Neural cell (in vitro differentiated cells): ENCODE measurements at regions not wholly inside any gene's neighbourhood (a gene's known extent, or its start where the extent isn't known, plus 50 kb on each side); places are given as distances from the start of the nearest gene placed in this dataset.

ENCODE experiments used
- H2AFZ ChIP-seq: fragments of 200-600, 300-800 bp; sonication (generic), shearing (Covaris generic); 2 replicates; pipeline ENCODE4 v1.6.0; 2014; ENCODE audit warnings: low read depth, mild to moderate bottlenecking, antibody characterized with exemption, low read length, moderate library complexity
- H3F3A ChIP-seq: fragments of 200-600 bp; shearing (Covaris generic); 2 replicates; pipeline ENCODE4 v1.6.1; 2016; ENCODE audit warnings: mild to moderate bottlenecking, moderate library complexity, mixed read lengths, antibody characterized with exemption, low read length; ENCODE audit not compliant: insufficient read depth, poor library complexity, severe bottlenecking
- H3K27ac ChIP-seq: fragments of 200-600, 300-800 bp; sonication (generic), shearing (Covaris generic); 2 replicates; pipeline ENCODE4 v1.5.1; 2014; ENCODE audit warnings: mild to moderate bottlenecking, low read length, moderate library complexity
- H3K27me3 ChIP-seq: fragments of 300-800, 200-600 bp; sonication (generic), shearing (Covaris generic); 2 replicates; pipeline ENCODE4 v1.6.0; 2014; ENCODE audit warnings: mild to moderate bottlenecking, low read depth, low read length, moderate library complexity; ENCODE audit not compliant: insufficient read depth
- H3K36me3 ChIP-seq: fragments of 300-800, 200-600 bp; sonication (generic), shearing (Covaris generic); 2 replicates; pipeline ENCODE4 v1.5.1; 2014; ENCODE audit warnings: mild to moderate bottlenecking, antibody characterized with exemption, low read length, moderate library complexity; ENCODE audit not compliant: insufficient read depth
- H3K4me2 ChIP-seq: fragments of 300-800, 200-600 bp; sonication (generic), shearing (Covaris generic); 2 replicates; pipeline ENCODE4 v1.6.0; 2014; ENCODE audit warnings: mild to moderate bottlenecking, low read length
- H3K4me3 ChIP-seq: fragments of 300-800, 200-600 bp; sonication (generic), shearing (Covaris generic); 2 replicates; pipeline ENCODE4 v1.5.1; 2014; ENCODE audit warnings: mild to moderate bottlenecking, low read length, moderate library complexity
- H3K79me2 ChIP-seq: fragments of 200-600 bp; shearing (Covaris generic); replicated peaks from 2 replicates; pipeline ENCODE4 v1.6.0; 2014; ENCODE audit warnings: mild to moderate bottlenecking, low read length, moderate library complexity; ENCODE audit not compliant: insufficient read depth
- H3K9ac ChIP-seq: fragments of 300-800, 200-600 bp; sonication (generic), shearing (Covaris generic); 2 replicates; pipeline ENCODE4 v1.6.1; 2016; ENCODE audit warnings: mild to moderate bottlenecking, low read length, mixed read lengths
- H3K9me2 ChIP-seq: fragments of 200-600 bp; shearing (Covaris generic); 2 replicates; pipeline ENCODE4 v1.6.1; 2016; ENCODE audit warnings: mild to moderate bottlenecking, low read length, mixed read lengths; ENCODE audit not compliant: insufficient read depth
- H3K9me3 ChIP-seq: fragments of 200-600, 300-800 bp; sonication (generic), shearing (Covaris generic); 2 replicates; pipeline ENCODE4 v1.6.1; 2016; ENCODE audit warnings: mild to moderate bottlenecking, mixed run types, low read length, moderate library complexity, mixed read lengths
- H4K20me1 ChIP-seq: fragments of 200-600 bp; shearing (Covaris generic); 2 replicates; pipeline ENCODE4 v1.6.1; 2016; ENCODE audit warnings: mild to moderate bottlenecking, mixed run types; ENCODE audit not compliant: insufficient read depth
- CTCF ChIP-seq: fragments of 450-650 bp; IDR thresholded peaks from 2 replicates; pipeline ENCODE4 v1.5.1; 2014; ENCODE audit warnings: antibody characterized with exemption, mild to moderate bottlenecking, moderate library complexity; ENCODE audit not compliant: poor library complexity, severe bottlenecking
- EP300 ChIP-seq: fragments of 450-650 bp; conservative IDR thresholded peaks from 2 replicates; pipeline ENCODE4 v1.6.1; 2014; ENCODE audit warnings: antibody characterized with exemption, mild to moderate bottlenecking, moderate library complexity; ENCODE audit not compliant: poor library complexity, severe bottlenecking
- EZH2 ChIP-seq: fragments of 200-600, 300-800 bp; shearing (Covaris generic), sonication (generic); IDR thresholded peaks from 2 replicates; pipeline ENCODE4 v1.6.1; 2014; ENCODE audit warnings: antibody characterized with exemption, low read length, borderline replicate concordance, mild to moderate bottlenecking; ENCODE audit not compliant: insufficient read depth, poor library complexity, severe bottlenecking
- MXI1 ChIP-seq: fragments of 450-650 bp; conservative IDR thresholded peaks from 2 replicates; pipeline ENCODE4 v1.6.1; 2014; ENCODE audit warnings: antibody characterized with exemption, mild to moderate bottlenecking; ENCODE audit not compliant: poor library complexity, severe bottlenecking
- POLR2AphosphoS5 ChIP-seq: IDR thresholded peaks from 2 replicates; pipeline ENCODE4 v1.6.1; 2012
- RAD21 ChIP-seq: fragments of 450-650 bp; conservative IDR thresholded peaks from 2 replicates; pipeline ENCODE4 v1.6.1; 2014; ENCODE audit warnings: antibody characterized with exemption, mild to moderate bottlenecking, moderate library complexity
- REST ChIP-seq: IDR thresholded peaks from 2 replicates; pipeline ENCODE4 v1.6.1; 2012; ENCODE audit warnings: borderline replicate concordance
- SMC3 ChIP-seq: fragments of 450-650 bp; conservative IDR thresholded peaks from 2 replicates; pipeline ENCODE4 v1.6.1; 2014; ENCODE audit warnings: antibody characterized with exemption, mild to moderate bottlenecking, moderate library complexity; ENCODE audit not compliant: poor library complexity
- TAF1 ChIP-seq: IDR thresholded peaks from 2 replicates; pipeline ENCODE4 v1.6.1; 2012; ENCODE audit warnings: low read depth

GRCh38 chrX:88378406-88378805 lies 368.6 kb upstream of the CPXCR1 start:
- no peaks in the 10 kb centered on the region for H3K9me2 ChIP-seq
- H3K36me3 ChIP-seq: no peaks in the 10 kb centered on the region

GRCh38 chrX:88397551-88397950 lies 349.5 kb upstream of the CPXCR1 start:
- Histone ChIP-seq H3K27me3 (no peaks in the 10 kb centered on the region), H2AFZ (no peak overlapping the region), H3K27ac (no peak overlapping the region), H3K9me3 (no peaks in the 10 kb centered on the region), H3K4me3 (no peak overlapping the region), H3K9me2 (no peaks in the 10 kb centered on the region), H3F3A (no peaks in the 10 kb centered on the region), H3K4me2 (no peak overlapping the region), H4K20me1 (no peaks in the 10 kb centered on the region), H3K9ac (no peak overlapping the region), H3K79me2 (no peaks in the 10 kb centered on the region), H3K36me3 (no peaks in the 10 kb centered on the region)
- TF ChIP-seq POLR2AphosphoS5 (no peak), EZH2 (no peak), EP300 (no peak), TAF1 (no peak), SMC3 (no peak), MXI1 (no peak), RAD21 (no peak), REST (no peak)

More at GRCh38 chrX:88378406-88378805, 368.6 kb upstream of the CPXCR1 start:
- no peaks in the 10 kb centered on the region for H4K20me1 ChIP-seq
- no peak overlapping the region for H3K4me3 ChIP-seq
- no peak for TF ChIP-seq TAF1
- no peak for TF ChIP-seq RAD21
- no peak for TF ChIP-seq CTCF
- TF ChIP-seq EZH2: no peak
- TF ChIP-seq REST: no peak
- no peak for TF ChIP-seq MXI1
- no peak for TF ChIP-seq POLR2AphosphoS5
- no peak for TF ChIP-seq EP300
- TF ChIP-seq SMC3: no peak
- no peak overlapping the region for H3K4me2 ChIP-seq
- H3K27me3 ChIP-seq: no peaks in the 10 kb centered on the region
- H3K79me2 ChIP-seq: no peaks in the 10 kb centered on the region
- H3K27ac ChIP-seq: no peak overlapping the region
- H3K9me3 ChIP-seq: no peaks in the 10 kb centered on the region
- no peak overlapping the region for H2AFZ ChIP-seq
- H3K9ac ChIP-seq: no peak overlapping the region
- no peaks in the 10 kb centered on the region for H3F3A ChIP-seq
